ENCODE measurements at regions not wholly inside any gene's neighbourhood (a gene's known extent, or its start where the extent isn't known, plus 50 kb on each side); places are given as distances from the start of the nearest gene placed in this dataset.

DNA sequence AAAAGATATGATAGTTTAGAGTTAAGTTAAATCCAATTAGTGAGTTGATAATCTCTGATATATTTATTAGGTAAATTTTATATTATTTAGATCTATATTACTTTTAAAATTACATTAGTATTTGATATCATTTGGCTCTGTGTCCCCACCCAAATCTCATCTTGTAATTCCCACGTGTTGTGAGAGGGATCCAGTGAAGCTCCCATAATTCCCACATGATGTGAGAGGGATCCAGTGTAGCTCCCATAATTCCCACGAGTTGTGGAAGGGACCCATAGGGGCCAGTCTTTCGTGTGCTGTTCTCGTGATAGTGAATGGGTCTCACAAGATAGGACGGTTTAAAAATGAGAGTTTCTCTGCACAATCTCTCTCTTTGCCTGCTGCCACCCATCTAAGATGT is 1183.6 kb downstream of the NSUN3 start:
- TF ChIP-seq POLR2AphosphoS5 (IDR thresholded peaks at IDR 0.05; ENCODE audit: borderline replicate concordance, low read depth, low read length) (no peak), EZH2 (IDR thresholded peaks at IDR 0.05) (no peak), FOXP2 (optimal IDR thresholded peaks at IDR 0.05; ENCODE audit: control extremely low read depth, extremely low read length, insufficient read depth) (no peak)

Measured in SK-N-MC (cell line).